Rectal smooth muscle tissue (tissue), 1 donor: ENCODE measurements at regions not wholly inside any gene's neighbourhood (a gene's known extent, or its start where the extent isn't known, plus 50 kb on each side); places are given as distances from the start of the nearest gene placed in this dataset.

ENCODE experiments used
- H3K27ac ChIP-seq: one replicate; pipeline ENCODE4 v1.7.0; 2013; ENCODE audit warnings: low read depth, low read length, inconsistent platforms
- H3K27me3 ChIP-seq: one replicate; pipeline ENCODE4 v1.7.0; 2013; ENCODE audit warnings: low read length; ENCODE audit not compliant: control insufficient read depth, insufficient read depth
- H3K36me3 ChIP-seq: one replicate; pipeline ENCODE4 v1.7.0; 2013; ENCODE audit warnings: low read length; ENCODE audit not compliant: control insufficient read depth, insufficient read depth
- H3K4me1 ChIP-seq: one replicate; pipeline ENCODE4 v1.7.0; 2013; ENCODE audit warnings: low read length; ENCODE audit not compliant: control insufficient read depth, insufficient read depth
- H3K4me3 ChIP-seq: one replicate; pipeline ENCODE4 v1.7.0; 2013; ENCODE audit warnings: low read length
- H3K9ac ChIP-seq: one replicate; pipeline ENCODE4 v1.7.0; 2013; ENCODE audit warnings: low read length

GRCh38 chr10:78892338-78893176 lies 176.2 kb upstream of the ZMIZ1 start:
- no peak overlapping the region for H3K9ac ChIP-seq
- H3K36me3 ChIP-seq, result no peaks in the 10 kb centered on the region
- H3K4me1 ChIP-seq, result no peaks in the 10 kb centered on the region
- no peaks in the 10 kb centered on the region for H3K27me3 ChIP-seq
- H3K4me3 ChIP-seq, result no peak overlapping the region
- H3K27ac ChIP-seq, result no peak overlapping the region

GRCh38 chr10:78893217-78893616 lies 175.5 kb upstream of the ZMIZ1 start:
- Histone ChIP-seq H3K9ac (no peak overlapping the region), H3K27me3 (no peaks in the 10 kb centered on the region), H3K27ac (no peak overlapping the region), H3K36me3 (no peaks in the 10 kb centered on the region), H3K4me1 (no peaks in the 10 kb centered on the region), H3K4me3 (no peak overlapping the region)

- Histone ChIP-seq H3K36me3 (no peaks in the 10 kb centered on the region), H3K4me1 (no peaks in the 10 kb centered on the region), H3K27me3 (no peaks in the 10 kb centered on the region), H3K9ac (no peak overlapping the region), H3K27ac (no peak overlapping the region), H3K4me3 (no peak overlapping the region)
Observed at GRCh38 chr10:78894089-78894840, 174.5 kb upstream of the ZMIZ1 start.

- Histone ChIP-seq H3K36me3 (no peaks in the 10 kb centered on the region), H3K9ac (no peak overlapping the region), H3K4me3 (no peak overlapping the region)
Observed at GRCh38 chr10:78894841-78895195, 173.9 kb upstream of the ZMIZ1 start.

GRCh38 chr10:78895469-78895868 lies 173.3 kb upstream of the ZMIZ1 start:
- Histone ChIP-seq H3K4me3 (no peak overlapping the region), H3K27ac (no peak overlapping the region), H3K36me3 (no peaks in the 10 kb centered on the region), H3K4me1 (no peaks in the 10 kb centered on the region), H3K9ac (no peak overlapping the region), H3K27me3 (no peaks in the 10 kb centered on the region)

More at GRCh38 chr10:78894841-78895195, 173.9 kb upstream of the ZMIZ1 start:
- no peaks in the 10 kb centered on the region for H3K4me1 ChIP-seq
- H3K27me3 ChIP-seq, result no peaks in the 10 kb centered on the region
- no peak overlapping the region for H3K27ac ChIP-seq

- no peaks in the 10 kb centered on the region for H3K4me1 ChIP-seq
- no peaks in the 10 kb centered on the region for H3K27me3 ChIP-seq
- no peak overlapping the region for H3K9ac ChIP-seq
- no peak overlapping the region for H3K4me3 ChIP-seq
- no peak overlapping the region for H3K27ac ChIP-seq
- no peaks in the 10 kb centered on the region for H3K36me3 ChIP-seq
Observed at GRCh38 chr10:78896159-78896928, 172.4 kb upstream of the ZMIZ1 start.

GRCh38 chr10:78898341-78899097 lies 170.2 kb upstream of the ZMIZ1 start:
- H3K4me1 ChIP-seq, result no peaks in the 10 kb centered on the region
- H3K27ac ChIP-seq, result no peak overlapping the region
- H3K36me3 ChIP-seq, result no peaks in the 10 kb centered on the region
- no peak overlapping the region for H3K4me3 ChIP-seq
- H3K27me3 ChIP-seq, result no peaks in the 10 kb centered on the region
- no peak overlapping the region for H3K9ac ChIP-seq

- H3K27me3 ChIP-seq, result no peaks in the 10 kb centered on the region
- H3K36me3 ChIP-seq, result no peaks in the 10 kb centered on the region
- H3K4me3 ChIP-seq, result no peak overlapping the region
- H3K27ac ChIP-seq, result no peak overlapping the region
- H3K4me1 ChIP-seq, result no peaks in the 10 kb centered on the region
- H3K9ac ChIP-seq, result no peak overlapping the region
Observed at GRCh38 chr10:78899098-78899754, 169.5 kb upstream of the ZMIZ1 start.

- Histone ChIP-seq H3K9ac (no peak overlapping the region), H3K4me3 (no peak overlapping the region), H3K27me3 (no peaks in the 10 kb centered on the region), H3K36me3 (no peaks in the 10 kb centered on the region), H3K27ac (no peak overlapping the region), H3K4me1 (no peaks in the 10 kb centered on the region)
Observed at GRCh38 chr10:78899996-78900714, 168.6 kb upstream of the ZMIZ1 start.

GRCh38 chr10:78900715-78901430 lies 167.9 kb upstream of the ZMIZ1 start:
- Histone ChIP-seq H3K27me3 (no peaks in the 10 kb centered on the region), H3K36me3 (no peaks in the 10 kb centered on the region), H3K4me1 (no peaks in the 10 kb centered on the region), H3K4me3 (no peak overlapping the region), H3K27ac (no peak overlapping the region), H3K9ac (no peak overlapping the region)

GRCh38 chr10:78901694-78902093 lies 167.1 kb upstream of the ZMIZ1 start:
- H3K4me3 ChIP-seq, result no peak overlapping the region
- no peak overlapping the region for H3K27ac ChIP-seq
- H3K9ac ChIP-seq, result no peak overlapping the region
- no peaks in the 10 kb centered on the region for H3K4me1 ChIP-seq
- H3K36me3 ChIP-seq, result no peaks in the 10 kb centered on the region
- H3K27me3 ChIP-seq, result no peaks in the 10 kb centered on the region
